Left hindlimb (tissue), 1 donor: ENCODE measurements at regions not wholly inside any gene's neighbourhood (a gene's known extent, or its start where the extent isn't known, plus 50 kb on each side); places are given as distances from the start of the nearest gene placed in this dataset.
"Not testable (repeated sequence)": the region's sequence is repeated elsewhere in the genome, so short reads cannot be mapped to it uniquely, and the experiment has no call there.

Source experiments
- DNase-seq: peaks from one replicate; pipeline ENCODE4 v3.0.0-alpha.2; 2018

DNA sequence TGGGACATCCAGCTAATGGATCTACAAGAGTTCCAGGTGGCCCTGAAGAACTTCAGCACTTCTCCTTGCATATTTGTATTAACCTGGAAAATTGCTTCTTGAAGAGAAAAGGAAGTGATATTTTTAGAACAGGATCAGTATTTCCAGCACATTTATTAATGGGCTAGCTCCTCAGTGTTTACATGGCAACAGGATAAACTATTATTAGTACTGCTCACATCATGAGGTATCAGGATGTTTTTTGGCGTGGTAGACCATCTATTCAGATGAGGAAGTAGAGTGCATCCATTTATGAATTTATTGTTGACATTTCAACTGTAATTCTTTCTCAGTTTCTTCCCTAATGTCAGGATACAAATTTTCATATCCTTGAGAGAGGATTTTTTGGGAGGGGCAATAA, 144.4 kb downstream of the KCNRG start:
- DNase-seq: no peak

DNA sequence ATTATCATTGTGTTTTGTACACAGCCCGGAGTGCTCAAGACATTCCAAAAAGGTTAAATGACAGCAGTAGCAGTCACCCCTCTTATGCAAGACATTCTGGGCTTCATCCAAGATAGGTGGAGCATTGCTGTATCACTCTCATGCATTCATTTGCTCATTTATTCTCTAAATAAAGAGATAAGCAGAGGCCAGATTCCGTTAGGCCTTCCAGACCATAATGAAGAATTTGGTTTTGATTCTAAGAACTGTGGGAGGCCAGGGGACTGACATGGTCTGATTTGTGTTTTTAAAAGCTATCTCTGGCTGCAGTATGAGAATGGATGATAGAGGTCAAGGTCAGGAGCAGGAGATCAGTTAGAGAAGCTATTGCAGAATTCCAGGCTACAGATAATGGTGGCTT, 145.8 kb downstream of the KCNRG start:
- no peak for DNase-seq

DNA sequence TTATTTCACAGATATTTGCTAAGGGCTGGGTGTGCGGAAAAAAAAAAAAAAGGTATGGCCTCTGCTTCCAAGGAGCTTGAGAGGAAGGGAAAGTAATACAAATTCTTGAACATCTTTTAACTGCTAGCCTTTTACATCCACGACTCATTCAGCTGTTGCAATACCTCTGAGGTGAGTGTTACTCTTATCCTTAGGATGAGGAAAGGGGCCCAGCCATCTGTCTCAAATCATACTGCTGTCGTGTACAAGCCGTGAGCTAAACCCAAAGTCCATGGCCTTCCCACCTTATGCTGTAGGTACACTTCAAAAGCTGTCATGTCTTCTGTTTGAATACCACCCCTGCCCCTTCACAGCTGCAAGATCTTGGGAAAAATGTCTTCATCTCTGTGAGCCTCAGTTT, 146.8 kb downstream of the KCNRG start:
- no peak for DNase-seq

DNA sequence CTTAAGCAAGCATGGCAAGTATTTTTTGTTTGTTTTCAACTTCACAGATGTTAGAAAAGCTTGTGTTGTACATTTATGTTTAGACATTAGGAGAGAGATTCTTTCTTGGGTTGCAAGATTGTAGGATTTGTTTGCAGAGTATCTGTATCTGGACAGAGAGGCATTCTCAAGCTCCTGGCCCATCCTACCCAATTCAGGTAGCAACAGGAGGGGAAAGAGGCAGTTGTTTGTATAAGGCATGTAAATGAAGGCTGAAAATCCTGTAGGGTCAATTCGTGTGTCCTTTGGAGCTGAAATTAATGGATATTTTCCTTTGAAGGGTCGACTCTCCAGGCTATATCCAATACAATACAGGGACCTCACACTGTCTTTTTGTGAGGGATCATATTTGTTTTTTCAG, 147.3 kb downstream of the KCNRG start:
- DNase-seq: no peak

DNA sequence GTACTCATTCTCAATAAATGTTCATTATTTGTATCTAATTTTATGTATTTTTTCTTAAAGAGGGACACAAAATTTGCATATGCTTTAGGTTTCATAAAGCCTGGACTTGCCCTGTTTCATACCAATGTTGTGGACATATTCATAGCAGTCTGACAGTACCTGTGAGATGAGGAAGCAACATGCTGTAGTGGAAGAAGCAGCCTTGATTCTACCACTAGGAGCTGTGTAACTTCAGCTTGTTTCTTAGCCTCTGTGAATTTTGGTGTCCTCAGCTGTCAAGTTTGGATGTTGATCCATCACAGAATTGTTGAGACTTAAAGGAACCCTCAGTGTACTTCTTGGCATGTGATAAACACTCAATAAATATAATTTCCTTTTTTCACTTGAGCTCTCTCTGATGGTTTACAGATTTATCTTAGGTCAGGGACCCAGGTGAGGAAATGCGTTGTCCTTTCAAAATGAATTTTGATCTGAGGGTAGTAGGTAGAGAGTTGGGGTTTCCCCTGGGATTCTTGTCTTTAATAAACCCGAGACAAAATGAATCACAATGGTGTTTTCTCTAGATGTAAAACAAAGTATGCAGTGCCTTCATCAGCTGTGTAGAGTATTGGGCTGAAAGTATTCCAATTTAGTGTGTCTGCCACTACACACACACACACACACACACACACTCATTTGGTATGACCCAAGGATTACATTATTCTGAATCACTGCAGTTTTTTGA, 152.1 kb downstream of the KCNRG start:
- no peak for DNase-seq

DNA sequence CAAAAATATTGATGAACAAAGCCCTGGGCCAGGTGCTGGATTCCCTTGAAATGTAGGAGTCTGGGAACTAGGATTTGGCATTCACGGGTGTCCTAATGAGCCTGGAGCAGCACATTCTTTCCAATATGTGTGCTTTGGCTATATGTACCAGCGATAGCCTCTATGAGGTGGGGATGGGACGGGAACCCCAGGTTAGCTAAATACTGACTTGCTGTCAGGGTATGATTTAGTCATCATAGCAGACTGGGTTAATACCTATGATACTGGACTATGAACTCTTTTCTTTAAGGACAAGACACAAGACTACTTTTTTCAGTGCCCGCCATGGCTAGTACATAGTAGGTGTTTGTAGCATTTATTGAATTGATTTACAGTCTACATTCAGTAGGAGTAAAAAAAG, 152.7 kb downstream of the KCNRG start:
- no peak for DNase-seq

DNA sequence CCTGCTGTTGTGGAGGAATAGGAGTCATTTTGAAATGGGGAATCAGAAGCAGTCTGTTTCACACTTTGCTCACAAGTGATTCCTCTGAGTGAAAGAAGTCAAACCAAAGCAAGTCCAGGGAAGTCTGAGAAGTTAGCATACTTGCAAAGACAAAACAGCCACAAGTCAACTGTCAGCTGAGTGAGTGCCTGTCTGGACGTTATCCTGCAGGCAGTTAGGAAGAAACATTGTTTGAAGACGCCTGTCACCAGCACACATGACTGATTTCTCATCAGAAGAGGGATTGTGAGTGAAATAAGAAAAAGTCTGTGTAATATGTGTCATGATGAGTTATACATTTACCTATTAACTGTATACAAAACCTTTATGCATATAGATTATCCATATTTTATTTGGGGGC, 153.5 kb downstream of the KCNRG start:
- no peak for DNase-seq

DNA sequence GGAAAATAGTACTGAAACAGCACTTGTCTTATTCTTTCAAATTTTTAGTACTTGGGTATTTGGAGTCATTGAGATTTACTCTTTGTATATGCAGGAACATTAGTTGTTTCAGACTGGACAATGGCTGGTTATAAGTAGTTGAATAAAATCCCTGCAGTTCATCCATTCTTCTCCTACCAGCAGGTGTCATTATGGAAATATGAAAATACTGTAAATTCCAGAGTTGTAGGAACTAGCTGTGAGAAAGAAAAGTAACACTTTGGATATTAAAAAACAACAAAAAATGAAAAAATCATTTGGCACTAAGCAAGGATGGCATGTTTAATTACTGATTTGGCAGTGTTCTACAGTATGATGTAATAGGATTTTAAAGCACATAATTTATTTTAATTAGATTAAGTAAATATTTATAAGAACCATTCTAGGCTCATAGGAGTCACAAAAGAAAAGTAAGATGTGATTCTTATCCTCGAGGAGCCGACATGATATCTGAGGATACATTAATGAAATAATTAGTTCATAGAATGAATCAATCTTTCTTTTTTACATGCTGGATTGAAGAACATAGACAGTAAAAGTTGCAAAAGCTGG, 155.3 kb downstream of the KCNRG start:
- DNase-seq: no peak

DNA sequence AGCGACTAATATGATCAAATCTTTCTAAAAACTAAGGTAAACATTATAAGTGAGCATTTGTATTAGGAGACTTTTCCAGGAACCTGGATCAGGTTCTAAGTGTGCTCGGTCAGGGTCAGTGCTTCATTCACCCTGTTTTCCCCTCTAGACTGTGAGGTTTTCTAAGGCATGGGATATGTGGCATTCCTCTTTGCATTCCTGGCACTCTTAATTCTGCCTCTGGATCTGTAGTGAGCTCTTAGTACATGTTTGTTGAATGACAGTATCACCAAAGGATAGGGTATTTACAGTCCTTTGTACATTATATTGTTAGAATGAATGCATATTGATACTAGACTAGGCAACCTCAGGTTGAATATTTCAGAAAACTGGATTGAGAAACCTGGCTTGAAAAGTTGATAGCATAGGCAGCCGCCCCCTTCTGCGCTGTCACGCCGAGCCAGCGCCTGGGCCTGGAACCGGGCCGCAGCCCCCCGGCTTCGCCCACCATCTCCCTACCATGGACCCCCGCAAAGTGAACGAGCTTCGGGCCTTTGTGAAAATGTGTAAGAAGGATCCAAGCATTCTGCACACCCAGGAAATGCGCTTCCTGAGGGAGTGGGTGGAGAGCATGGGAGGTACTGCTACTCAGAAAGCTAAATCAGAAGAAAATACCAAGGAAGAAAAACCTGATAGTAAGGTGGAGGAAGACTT, 156.5 kb downstream of the KCNRG start:
- no peak for DNase-seq

DNA sequence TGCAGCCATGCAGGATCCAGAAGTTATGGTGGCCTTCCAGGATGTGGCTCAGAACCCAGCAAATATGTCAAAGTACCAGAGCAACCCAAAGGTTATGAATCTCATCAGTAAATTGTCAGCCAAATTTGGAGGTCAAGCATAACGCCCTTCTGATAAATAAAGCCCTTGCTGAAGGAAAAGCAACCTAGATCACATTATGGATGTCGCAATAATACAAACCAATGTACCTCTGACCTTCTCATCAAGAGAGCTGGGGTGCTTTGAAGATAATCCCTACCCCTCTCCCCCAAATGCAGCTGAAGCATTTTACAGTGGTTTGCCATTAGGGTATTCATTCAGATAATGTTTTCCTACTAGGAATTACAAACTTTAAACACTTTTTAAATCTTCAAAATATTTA, 157.8 kb downstream of the KCNRG start:
- not testable (repeated sequence) for DNase-seq

DNA sequence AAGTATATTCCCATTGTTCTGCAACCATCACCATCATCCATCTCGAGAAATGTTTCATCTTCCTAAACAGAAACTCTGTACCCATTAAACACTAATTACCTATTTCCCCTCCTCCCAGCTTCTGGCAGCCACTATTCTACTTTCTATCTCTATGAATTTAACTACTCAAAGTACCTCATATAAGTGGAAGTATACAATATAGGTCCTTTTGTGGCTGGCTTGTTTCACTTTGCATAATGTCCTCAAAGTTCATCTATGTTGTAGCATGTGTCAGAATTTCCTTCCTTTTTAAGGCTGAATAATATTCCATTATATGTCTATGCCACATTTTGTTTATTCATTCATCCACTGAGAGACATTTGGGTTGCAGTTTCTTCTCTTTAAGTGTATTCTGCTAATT, 159.4 kb downstream of the KCNRG start:
- no peak for DNase-seq

DNA sequence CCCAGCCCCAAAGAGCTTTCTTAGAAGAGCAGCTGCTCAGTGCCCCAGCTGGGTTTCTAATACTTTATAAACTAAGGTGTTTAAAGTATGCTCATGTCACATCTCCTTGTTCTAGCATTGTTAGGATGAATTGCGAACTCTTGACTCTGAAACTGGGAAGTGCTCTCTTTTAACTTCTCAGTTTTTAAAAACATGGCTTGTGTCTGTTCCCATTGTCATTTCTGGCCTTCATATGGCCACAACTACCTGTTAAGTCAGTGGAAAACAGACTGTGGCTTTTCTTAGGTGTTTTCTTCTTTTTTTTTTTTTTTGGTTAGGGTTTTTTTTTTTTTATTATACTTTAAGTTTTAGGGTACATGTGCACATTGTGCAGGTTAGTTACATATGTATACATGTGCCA, 164.7 kb downstream of the KCNRG start:
- no peak for DNase-seq

DNA sequence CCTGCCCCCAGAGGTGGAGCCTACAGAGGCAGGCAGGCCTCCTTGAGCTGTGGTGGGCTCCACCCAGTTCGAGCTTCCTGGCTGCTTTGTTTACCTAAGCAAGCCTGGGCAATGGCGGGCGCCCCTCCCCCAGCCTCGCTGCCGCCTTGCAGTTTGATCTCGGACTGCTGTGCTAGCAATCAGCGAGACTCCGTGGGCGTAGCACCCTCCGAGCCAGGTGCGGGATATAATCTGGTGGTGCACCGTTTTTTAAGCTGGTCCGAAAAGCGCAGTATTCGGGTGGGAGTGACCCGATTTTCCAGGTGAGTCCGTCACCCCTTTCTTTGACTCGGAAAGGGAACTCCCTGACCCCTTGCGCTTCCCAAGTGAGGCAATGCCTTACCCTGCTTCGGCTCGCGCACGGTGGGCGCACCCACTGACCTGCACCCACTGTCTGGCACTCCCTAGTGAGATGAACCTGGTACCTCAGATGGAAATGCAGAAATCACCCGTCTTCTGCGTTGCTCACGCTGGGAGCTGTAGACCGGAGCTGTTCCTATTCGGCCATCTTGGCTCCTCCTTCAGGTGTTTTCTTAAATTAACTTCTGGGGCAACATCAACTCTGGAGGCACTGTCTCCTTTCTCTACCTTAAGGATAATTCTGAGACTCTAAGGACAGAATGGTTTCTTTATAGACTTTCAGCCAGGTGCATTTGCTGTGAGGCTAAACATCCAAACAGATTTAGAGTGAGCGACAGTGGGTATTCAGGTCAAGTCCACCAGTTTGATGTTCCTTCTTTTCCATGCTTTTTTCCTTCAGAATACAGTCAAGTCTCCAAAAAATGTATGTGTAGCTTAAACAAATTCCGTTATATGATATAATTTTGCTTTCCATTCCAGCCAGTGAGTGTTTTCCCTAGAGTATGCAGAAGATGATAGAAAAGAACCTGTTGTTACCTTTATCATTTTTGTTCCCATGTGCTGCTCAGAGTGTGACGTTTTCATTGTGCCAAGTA, 170.8 kb downstream of the KCNRG start:
- not testable (repeated sequence) for DNase-seq

DNA sequence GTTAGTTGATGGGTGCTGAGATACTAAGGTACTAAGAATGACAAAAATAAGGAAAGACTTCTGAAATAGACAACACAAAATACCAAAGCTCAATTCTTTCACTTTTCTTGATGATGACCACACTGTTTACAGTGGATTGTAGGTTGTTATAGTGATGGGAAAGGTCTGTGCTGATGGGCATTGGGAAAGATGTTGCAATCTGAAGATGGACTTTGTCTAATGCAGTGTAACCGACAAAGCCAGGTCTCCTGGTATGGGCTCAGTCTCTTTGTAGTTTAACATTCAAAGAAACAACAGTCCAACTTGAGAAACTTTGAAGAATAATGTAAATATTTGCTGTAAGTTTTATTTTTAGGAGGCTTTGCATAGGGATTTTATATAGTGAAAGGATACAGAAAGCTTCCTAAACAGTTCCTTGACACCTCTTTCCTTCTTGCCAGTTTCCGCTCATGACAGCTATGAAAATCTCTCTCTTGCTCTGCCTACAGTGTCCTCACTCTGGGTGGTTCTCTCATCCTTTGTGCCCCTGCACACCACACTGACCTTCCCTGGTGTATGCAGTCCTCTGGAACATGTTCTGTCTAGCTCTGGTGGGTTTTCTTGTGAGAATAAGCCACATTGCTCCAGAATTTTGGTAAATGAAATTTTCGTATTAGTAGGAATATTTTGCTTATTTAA, 172.2 kb downstream of the KCNRG start:
- no peak for DNase-seq

DNA sequence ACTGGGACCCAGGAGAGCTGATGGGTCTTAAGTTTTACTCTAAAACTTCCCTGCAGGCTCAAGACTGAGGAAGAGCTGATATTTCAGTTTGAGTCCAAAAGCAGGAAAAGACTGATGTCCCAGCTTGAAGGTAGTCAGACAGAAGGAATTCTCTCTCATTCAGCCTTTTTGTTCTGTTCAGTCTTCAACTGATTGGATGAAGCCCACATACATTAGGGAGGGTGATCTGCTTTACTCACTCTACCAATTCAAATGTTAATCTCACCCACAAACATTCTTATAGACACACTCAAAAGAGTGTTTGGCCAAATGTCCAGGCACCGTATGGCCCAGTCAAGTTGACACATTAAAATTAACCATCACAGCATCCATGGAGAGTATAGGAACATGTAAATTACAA, 173.5 kb downstream of the KCNRG start:
- no peak for DNase-seq

DNA sequence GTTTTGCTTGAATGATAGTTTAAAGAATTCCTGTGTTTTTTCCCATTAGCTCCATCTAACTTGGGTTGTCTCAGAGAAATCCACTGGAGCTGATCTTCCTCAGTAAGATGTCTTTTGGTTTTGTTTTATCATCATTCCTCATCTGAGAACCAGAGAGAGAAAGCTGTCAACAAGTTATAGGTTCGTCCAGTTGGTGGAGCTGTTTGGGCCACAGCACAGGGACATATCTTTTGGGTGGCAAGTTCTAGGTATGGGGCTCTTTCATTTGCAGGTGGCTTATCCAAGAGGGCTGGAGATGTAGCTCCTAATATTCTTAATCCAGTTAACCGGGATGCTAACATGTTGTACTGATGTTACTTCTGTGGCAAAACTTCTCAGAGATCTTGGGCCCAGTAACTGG, 174.2 kb downstream of the KCNRG start:
- no peak for DNase-seq

DNA sequence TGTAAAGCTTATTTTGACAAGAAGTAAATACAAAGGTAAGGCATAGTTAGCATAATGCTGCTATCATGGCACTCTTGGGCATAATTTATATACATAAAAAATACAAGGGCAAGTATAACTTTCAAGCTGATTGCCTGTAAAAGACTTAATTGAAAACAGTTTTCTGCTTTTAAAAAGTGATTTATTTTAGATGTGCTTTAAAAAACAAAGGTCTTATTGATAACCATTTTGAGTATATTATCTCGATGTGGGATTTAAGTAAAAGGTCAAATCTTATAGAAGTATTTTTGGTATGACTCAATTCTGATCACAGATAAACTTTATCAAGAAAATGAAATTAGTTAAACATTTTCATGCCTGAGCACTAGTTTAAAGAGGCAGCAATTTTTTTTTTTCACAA, 175.8 kb downstream of the KCNRG start:
- no peak for DNase-seq

DNA sequence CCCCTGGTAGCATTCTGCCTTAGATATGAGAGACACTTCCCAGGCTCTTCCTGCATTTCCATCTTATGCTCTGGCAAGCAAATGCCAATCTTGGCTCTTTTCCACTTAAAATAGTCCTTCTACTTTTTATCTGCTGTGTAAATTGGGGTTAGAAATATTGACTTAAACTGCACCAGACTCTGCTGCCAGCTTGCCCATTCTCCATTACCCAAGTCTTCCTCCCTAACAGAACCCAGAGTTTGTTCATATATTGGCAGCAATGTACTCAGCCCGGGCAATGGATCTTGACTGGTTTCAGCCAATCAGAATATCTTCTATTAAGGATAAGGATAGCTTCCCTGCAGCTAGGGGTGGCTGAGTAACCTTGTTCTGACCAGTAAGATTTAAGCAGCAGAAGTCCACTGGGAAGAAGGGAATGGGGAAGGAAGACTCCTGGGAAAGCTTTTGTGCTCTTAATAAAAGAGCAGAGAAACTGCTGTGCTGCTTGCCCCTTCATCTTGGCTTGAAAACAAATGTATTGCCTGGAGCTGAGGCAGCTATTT, 177.1 kb downstream of the KCNRG start:
- no peak for DNase-seq

DNA sequence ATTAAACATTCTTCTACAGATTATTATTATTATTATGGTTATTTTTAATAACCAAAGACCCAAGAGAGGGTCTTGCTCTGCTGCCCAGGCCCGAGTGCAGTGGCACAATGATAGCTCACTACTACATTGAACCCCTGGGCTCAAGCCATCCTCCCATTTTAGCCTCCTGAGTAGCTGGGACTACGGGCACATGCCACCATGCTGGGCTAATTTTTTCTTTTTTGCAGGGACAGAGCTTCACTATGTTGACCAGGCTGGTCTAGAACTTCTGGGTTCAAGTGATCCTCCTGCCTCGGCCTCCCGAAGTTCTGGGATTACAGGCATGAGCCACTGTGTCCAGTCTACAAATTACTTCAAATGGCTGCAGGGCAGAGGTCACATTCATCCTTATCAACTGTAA, 179.8 kb downstream of the KCNRG start:
- no peak for DNase-seq

DNA sequence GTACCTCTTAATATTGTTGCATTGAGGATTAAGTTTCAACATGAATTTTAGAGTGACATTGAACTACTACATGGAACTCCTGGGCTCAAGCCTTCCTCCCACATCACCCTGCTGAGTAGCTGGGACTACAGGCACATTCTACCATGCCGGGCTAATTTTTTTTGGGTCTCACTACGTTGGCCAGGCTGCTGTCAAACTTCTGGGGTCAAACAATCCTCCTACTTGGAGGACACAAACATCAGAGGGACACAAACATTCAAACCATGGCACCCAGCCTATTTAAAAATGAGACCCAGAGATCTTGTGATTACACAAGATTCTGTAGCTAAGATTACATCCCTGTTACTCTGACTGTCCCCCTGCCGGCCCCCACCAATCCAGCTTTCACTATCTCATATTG, 180.9 kb downstream of the KCNRG start:
- no peak for DNase-seq

DNA sequence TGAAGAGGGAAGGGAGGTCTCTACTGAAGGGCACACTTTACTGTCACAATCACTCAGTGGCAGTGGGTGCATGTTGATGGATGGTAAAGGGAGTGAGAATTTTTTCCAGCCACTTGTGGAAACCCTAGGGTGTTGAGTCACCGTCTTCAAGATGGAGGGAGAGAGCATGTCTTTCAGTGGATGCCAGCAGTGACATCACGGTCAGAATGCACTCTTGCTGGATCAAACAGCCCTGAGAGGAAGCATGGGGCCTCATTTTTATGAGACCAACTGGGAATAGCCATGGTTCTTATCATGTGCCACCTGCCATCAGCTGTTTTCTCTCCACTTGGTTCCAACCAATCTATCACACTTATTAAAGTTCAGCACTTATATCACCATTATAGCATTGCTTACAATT, 182.5 kb downstream of the KCNRG start:
- DNase-seq: no peak

DNA sequence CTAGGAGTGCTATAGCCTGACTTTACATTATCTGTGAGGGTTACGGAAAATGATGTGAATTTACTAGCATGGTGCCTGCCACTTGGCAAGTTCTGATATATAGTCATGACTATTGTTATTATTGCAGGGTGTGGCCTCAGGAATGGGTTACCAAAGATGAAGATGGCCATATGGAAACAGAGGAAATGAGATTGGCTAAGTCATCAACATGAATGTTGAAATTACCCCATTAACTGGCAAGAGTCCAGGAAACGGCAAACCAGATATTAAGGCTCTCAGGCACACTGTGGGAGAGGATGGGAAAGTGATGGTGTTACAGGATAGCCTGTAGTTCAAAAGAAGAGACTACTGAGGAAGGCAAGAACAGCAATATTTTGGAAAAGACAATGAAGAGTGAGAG, 183.3 kb downstream of the KCNRG start:
- no peak for DNase-seq
